Activated CD8-positive, alpha-beta memory T cell treated with anti-CD3 and anti-CD28 coated beads, Interleukin-2, amount 10 ng/mL, durations not matched to agents 7 days and 5 days (primary cell): ENCODE measurements at regions not wholly inside any gene's neighbourhood (a gene's known extent, or its start where the extent isn't known, plus 50 kb on each side); places are given as distances from the start of the nearest gene placed in this dataset.

Experiments used
- ATAC-seq: fragments of 150-1000 bp; cut with Tn5 transposase; one replicate; pipeline ENCODE4 v1.10.0; 2021; ENCODE audit warnings: moderate library complexity
- CTCF ChIA-PET: fragments of 350-600 bp; sonication (Branson Sonifier 250); formaldehyde crosslinking; loops from one replicate; lab custom pipeline; 2021; ENCODE audit warnings: antibody characterized with exemption; lab: Charles Lee
- DNase-seq: peaks from one replicate; pipeline ENCODE4 v3.0.0-alpha.2; 2020
- H3K27ac Mint-ChIP-seq: one replicate; pipeline ENCODE4 v1.8.0; 2021; ENCODE audit warnings: mild to moderate bottlenecking, mixed read lengths
- H3K27me3 Mint-ChIP-seq: one replicate; pipeline ENCODE4 v1.8.0; 2021; ENCODE audit warnings: mixed read lengths
- H3K36me3 Mint-ChIP-seq: one replicate; pipeline ENCODE4 v1.8.0; 2021; ENCODE audit warnings: mild to moderate bottlenecking, mixed read lengths
- H3K4me1 Mint-ChIP-seq: one replicate; pipeline ENCODE4 v1.8.0; 2021; ENCODE audit warnings: mixed read lengths
- H3K4me3 Mint-ChIP-seq: one replicate; pipeline ENCODE4 v1.8.0; 2021; ENCODE audit warnings: mild to moderate bottlenecking, moderate library complexity, mixed read lengths
- H3K9me3 Mint-ChIP-seq: one replicate; pipeline ENCODE4 v1.8.0; 2022; ENCODE audit warnings: low read depth, mixed read lengths

GRCh38 chr5:27639005-27639612 lies 600.7 kb upstream of the CDH9 start:
- H3K9me3 Mint-ChIP-seq = no peaks in the 10 kb centered on the region
- no peaks in the 10 kb centered on the region for H3K4me1 Mint-ChIP-seq
- ATAC-seq (no peak), DNase-seq (no peak)
- no peak overlapping the region for H3K27ac Mint-ChIP-seq
- no peaks in the 10 kb centered on the region for H3K36me3 Mint-ChIP-seq
- CTCF ChIA-PET = no interaction called here
- H3K27me3 Mint-ChIP-seq = no peaks in the 10 kb centered on the region
- H3K4me3 Mint-ChIP-seq = no peak overlapping the region

- Mint-ChIP-seq H3K27me3 (no peaks in the 10 kb centered on the region), H3K36me3 (no peaks in the 10 kb centered on the region), H3K27ac (no peak overlapping the region), H3K4me3 (no peak overlapping the region), H3K4me1 (no peaks in the 10 kb centered on the region), H3K9me3 (peaks cover 2% of the 10 kb centered on the region)
- ATAC-seq (no peak), DNase-seq (no peak)
- CTCF ChIA-PET = no interaction called here
These were observed 581.6 kb upstream of the CDH9 start for GRCh38 chr5:27619982-27620381.

- CTCF ChIA-PET = no interaction called here
- H3K27me3 Mint-ChIP-seq = no peaks in the 10 kb centered on the region
- ATAC-seq (no peak), DNase-seq (no peak)
- no peak overlapping the region for H3K27ac Mint-ChIP-seq
- H3K4me1 Mint-ChIP-seq = no peaks in the 10 kb centered on the region
- no peak overlapping the region for H3K4me3 Mint-ChIP-seq
- no peaks in the 10 kb centered on the region for H3K36me3 Mint-ChIP-seq
- H3K9me3 Mint-ChIP-seq = peaks cover 3% of the 10 kb centered on the region
These were observed 573.8 kb upstream of the CDH9 start for GRCh38 chr5:27612161-27612560.

- ATAC-seq = no peak
- Mint-ChIP-seq H3K4me1 (no peaks in the 10 kb centered on the region), H3K36me3 (no peaks in the 10 kb centered on the region), H3K9me3 (peaks cover 3% of the 10 kb centered on the region), H3K4me3 (no peak overlapping the region), H3K27me3 (no peaks in the 10 kb centered on the region), H3K27ac (no peak overlapping the region)
- DNase-seq = no peak
- CTCF ChIA-PET = no interaction called here
These were observed 570.6 kb upstream of the CDH9 start for GRCh38 chr5:27608992-27609391.

- H3K4me3 Mint-ChIP-seq = no peak overlapping the region
- CTCF ChIA-PET = no interaction called here
These were observed 560.2 kb upstream of the CDH9 start for GRCh38 chr5:27598576-27598975.

GRCh38 chr5:27594141-27594540 lies 555.8 kb upstream of the CDH9 start:
- Mint-ChIP-seq H3K36me3 (no peaks in the 10 kb centered on the region), H3K9me3 (peaks cover 4% of the 10 kb centered on the region), H3K4me1 (no peaks in the 10 kb centered on the region), H3K4me3 (no peak overlapping the region), H3K27ac (no peak overlapping the region), H3K27me3 (no peaks in the 10 kb centered on the region)
- ATAC-seq = no peak
- CTCF ChIA-PET = no interaction called here
- no peak for DNase-seq

More at GRCh38 chr5:27598576-27598975, 560.2 kb upstream of the CDH9 start:
- ATAC-seq = no peak
- no peaks in the 10 kb centered on the region for H3K4me1 Mint-ChIP-seq
- no peaks in the 10 kb centered on the region for H3K36me3 Mint-ChIP-seq
- DNase-seq = no peak
- H3K9me3 Mint-ChIP-seq = peaks cover 4% of the 10 kb centered on the region
- no peaks in the 10 kb centered on the region for H3K27me3 Mint-ChIP-seq
- no peak overlapping the region for H3K27ac Mint-ChIP-seq

GRCh38 chr5:27592231-27592630 lies 553.8 kb upstream of the CDH9 start:
- no peaks in the 10 kb centered on the region for H3K36me3 Mint-ChIP-seq
- H3K9me3 Mint-ChIP-seq = peaks cover 6% of the 10 kb centered on the region
- H3K27me3 Mint-ChIP-seq = no peaks in the 10 kb centered on the region
- H3K4me3 Mint-ChIP-seq = no peak overlapping the region
- CTCF ChIA-PET = no interaction called here
- ATAC-seq (no peak), DNase-seq (no peak)
- H3K27ac Mint-ChIP-seq = no peak overlapping the region
- no peaks in the 10 kb centered on the region for H3K4me1 Mint-ChIP-seq

GRCh38 chr5:27590503-27590902 lies 552.1 kb upstream of the CDH9 start:
- H3K27me3 Mint-ChIP-seq = no peaks in the 10 kb centered on the region
- CTCF ChIA-PET = no interaction called here
- H3K27ac Mint-ChIP-seq = no peak overlapping the region
- H3K36me3 Mint-ChIP-seq = no peaks in the 10 kb centered on the region
- no peak overlapping the region for H3K4me3 Mint-ChIP-seq
- ATAC-seq (no peak), DNase-seq (no peak)
- H3K9me3 Mint-ChIP-seq = peaks cover 8% of the 10 kb centered on the region
- H3K4me1 Mint-ChIP-seq = no peaks in the 10 kb centered on the region

GRCh38 chr5:27578279-27578678 lies 539.9 kb upstream of the CDH9 start:
- no peak overlapping the region for H3K27ac Mint-ChIP-seq
- H3K27me3 Mint-ChIP-seq = no peaks in the 10 kb centered on the region
- H3K4me1 Mint-ChIP-seq = no peaks in the 10 kb centered on the region
- H3K36me3 Mint-ChIP-seq = no peaks in the 10 kb centered on the region
- DNase-seq (no peak), ATAC-seq (no peak)
- CTCF ChIA-PET = no interaction called here
- peaks cover 4% of the 10 kb centered on the region for H3K9me3 Mint-ChIP-seq
- no peak overlapping the region for H3K4me3 Mint-ChIP-seq

- peaks cover 2% of the 10 kb centered on the region for H3K9me3 Mint-ChIP-seq
- no peak for ATAC-seq
- no peak for DNase-seq
- H3K4me3 Mint-ChIP-seq = no peak overlapping the region
- H3K27ac Mint-ChIP-seq = no peak overlapping the region
- H3K27me3 Mint-ChIP-seq = no peaks in the 10 kb centered on the region
- no peaks in the 10 kb centered on the region for H3K4me1 Mint-ChIP-seq
- no peaks in the 10 kb centered on the region for H3K36me3 Mint-ChIP-seq
- CTCF ChIA-PET = no interaction called here
These were observed 533.3 kb upstream of the CDH9 start for GRCh38 chr5:27571681-27572080.

GRCh38 chr5:27568811-27569210 lies 530.4 kb upstream of the CDH9 start:
- H3K4me1 Mint-ChIP-seq = no peaks in the 10 kb centered on the region
- no peak overlapping the region for H3K4me3 Mint-ChIP-seq
- no peak for DNase-seq
- CTCF ChIA-PET = no interaction called here
- no peak overlapping the region for H3K27ac Mint-ChIP-seq
- H3K9me3 Mint-ChIP-seq = no peaks in the 10 kb centered on the region
- ATAC-seq = no peak
- H3K36me3 Mint-ChIP-seq = no peaks in the 10 kb centered on the region
- H3K27me3 Mint-ChIP-seq = no peaks in the 10 kb centered on the region

- ATAC-seq (no peak), DNase-seq (no peak)
- no peak overlapping the region for H3K27ac Mint-ChIP-seq
- no peak overlapping the region for H3K4me3 Mint-ChIP-seq
- CTCF ChIA-PET = no interaction called here
- peaks cover 6% of the 10 kb centered on the region for H3K9me3 Mint-ChIP-seq
- no peaks in the 10 kb centered on the region for H3K4me1 Mint-ChIP-seq
- no peaks in the 10 kb centered on the region for H3K27me3 Mint-ChIP-seq
- H3K36me3 Mint-ChIP-seq = no peaks in the 10 kb centered on the region
These were observed 523.0 kb upstream of the CDH9 start for GRCh38 chr5:27561408-27561807.

GRCh38 chr5:27548484-27548883 lies 510.1 kb upstream of the CDH9 start:
- DNase-seq = no peak
- Mint-ChIP-seq H3K27ac (no peak overlapping the region), H3K27me3 (no peaks in the 10 kb centered on the region), H3K36me3 (no peaks in the 10 kb centered on the region), H3K4me1 (no peaks in the 10 kb centered on the region), H3K4me3 (no peak overlapping the region), H3K9me3 (peaks cover 8% of the 10 kb centered on the region)
- no peak for ATAC-seq
- CTCF ChIA-PET = no interaction called here

GRCh38 chr5:27535031-27535557 lies 496.7 kb upstream of the CDH9 start:
- CTCF ChIA-PET = no interaction called here
- peaks cover 5% of the 10 kb centered on the region for H3K9me3 Mint-ChIP-seq
- no peak for ATAC-seq
- H3K27ac Mint-ChIP-seq = no peak overlapping the region
- H3K27me3 Mint-ChIP-seq = no peaks in the 10 kb centered on the region
- no peak for DNase-seq
- H3K4me3 Mint-ChIP-seq = no peak overlapping the region
- no peaks in the 10 kb centered on the region for H3K4me1 Mint-ChIP-seq
- no peaks in the 10 kb centered on the region for H3K36me3 Mint-ChIP-seq

- Mint-ChIP-seq H3K36me3 (no peaks in the 10 kb centered on the region), H3K9me3 (no peaks in the 10 kb centered on the region), H3K4me1 (no peaks in the 10 kb centered on the region), H3K27ac (no peak overlapping the region), H3K27me3 (no peaks in the 10 kb centered on the region), H3K4me3 (no peak overlapping the region)
- CTCF ChIA-PET = no interaction called here
- no peak for DNase-seq
- no peak for ATAC-seq
These were observed 493.9 kb upstream of the CDH9 start for GRCh38 chr5:27532305-27532704.
